SU-DHL-6 (cell line): ENCODE measurements at regions not wholly inside any gene's neighbourhood (a gene's known extent, or its start where the extent isn't known, plus 50 kb on each side); places are given as distances from the start of the nearest gene placed in this dataset.

Source experiments
- H2AFZ ChIP-seq: fragments of 200-600 bp; sonication (generic); 2 replicates; pipeline ENCODE4 v1.6.1; 2014; ENCODE audit warnings: low read depth, mild to moderate bottlenecking, moderate library complexity, mixed read lengths, antibody characterized with exemption, low read length; ENCODE audit not compliant: severe bottlenecking
- H3F3A ChIP-seq: fragments of 200-600 bp; shearing (Covaris generic); 2 replicates; pipeline ENCODE4 v1.6.0; 2016; ENCODE audit warnings: antibody characterized with exemption, mild to moderate bottlenecking; ENCODE audit not compliant: insufficient read depth
- H3K27ac ChIP-seq: fragments of 200-600 bp; sonication (generic); 2 replicates; pipeline ENCODE4 v1.5.1; 2016; ENCODE audit warnings: low read depth, mild to moderate bottlenecking, low read length, moderate library complexity, mixed read lengths
- H3K27me3 ChIP-seq: fragments of 200-600 bp; sonication (generic), shearing (Covaris generic); 2 replicates; pipeline ENCODE4 v1.6.0; 2014; ENCODE audit warnings: mild to moderate bottlenecking, low read length
- H3K36me3 ChIP-seq: fragments of 200-600 bp; sonication (generic); 2 replicates; pipeline ENCODE4 v1.6.1; 2014; ENCODE audit warnings: mild to moderate bottlenecking, low read length, mixed read lengths
- H3K4me2 ChIP-seq: fragments of 300-600, 200-600 bp; shearing (Covaris generic), sonication (generic); 2 replicates; pipeline ENCODE4 v1.6.0; 2014; ENCODE audit warnings: low read length, low read depth, mild to moderate bottlenecking; ENCODE audit not compliant: poor library complexity, severe bottlenecking
- H3K4me3 ChIP-seq: fragments of 200-600 bp; sonication (generic); 2 replicates; pipeline ENCODE4 v1.5.1; 2014; ENCODE audit warnings: antibody characterized with exemption, low read length, mild to moderate bottlenecking, mixed read lengths; ENCODE audit not compliant: insufficient read depth, poor library complexity, severe bottlenecking
- H3K79me2 ChIP-seq: fragments of 200-600 bp; sonication (generic); 2 replicates; pipeline ENCODE4 v1.6.1; 2014; ENCODE audit warnings: mild to moderate bottlenecking, low read length, moderate library complexity; ENCODE audit not compliant: insufficient read depth
- H3K9ac ChIP-seq: fragments of 200-600 bp; sonication (generic); 2 replicates; pipeline ENCODE4 v1.7.0; 2014; ENCODE audit warnings: mild to moderate bottlenecking, low read length
- H3K9me2 ChIP-seq: fragments of 200-600 bp; sonication (generic); replicated peaks from 2 replicates; pipeline ENCODE4 v1.6.1; 2014; ENCODE audit warnings: low read length; ENCODE audit not compliant: insufficient read depth
- H3K9me3 ChIP-seq: fragments of 200-600 bp; sonication (generic); 2 replicates; pipeline ENCODE4 v1.6.1; 2014; ENCODE audit warnings: low read length, mixed read lengths; ENCODE audit not compliant: insufficient read depth
- H4K20me1 ChIP-seq: fragments of 200-600 bp; sonication (generic); 2 replicates; pipeline ENCODE4 v1.6.1; 2014; ENCODE audit warnings: low read depth, mild to moderate bottlenecking, antibody characterized with exemption, low read length, moderate library complexity, mixed read lengths
- EZH2phosphoT487 ChIP-seq: fragments of 200-600 bp; sonication (generic), shearing (Covaris generic); conservative IDR thresholded peaks from 2 replicates; pipeline ENCODE4 v1.6.1; 2018; ENCODE audit warnings: mild to moderate bottlenecking, antibody characterized with exemption, low read length, moderate library complexity, mixed read lengths
- TF ChIP-seq, protein P1 (sequence below): fragments of 200-600 bp; sonication (generic); IDR thresholded peaks from one replicate; pipeline ENCODE4 v1.5.1; 2017; ENCODE audit warnings: antibody characterized with exemption, mild to moderate bottlenecking, low read length, moderate library complexity; ENCODE audit not compliant: insufficient read depth, poor library complexity, severe bottlenecking

DNA sequence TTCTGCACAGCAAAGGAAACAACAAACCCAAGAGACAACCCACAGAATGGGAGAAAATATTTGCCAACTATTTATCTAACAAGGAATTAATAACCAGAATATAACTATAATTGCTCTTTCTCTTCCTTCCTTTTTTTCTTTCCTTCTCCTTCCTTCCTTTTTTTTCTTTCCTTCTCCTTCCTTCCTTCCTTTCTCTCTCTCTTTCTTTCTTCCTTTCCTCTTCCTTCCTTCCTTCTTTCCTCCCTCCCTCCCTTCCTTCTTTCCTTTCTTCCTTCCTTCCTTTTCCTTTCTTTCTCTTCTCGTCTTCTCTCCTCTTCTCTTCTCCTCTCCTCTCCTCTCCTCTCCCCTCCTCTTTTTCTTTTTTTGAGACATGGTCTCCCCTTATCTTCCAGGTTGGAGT lies 345.4 kb upstream of the ARRDC4 start:
- TF ChIP-seq, protein P1, sequence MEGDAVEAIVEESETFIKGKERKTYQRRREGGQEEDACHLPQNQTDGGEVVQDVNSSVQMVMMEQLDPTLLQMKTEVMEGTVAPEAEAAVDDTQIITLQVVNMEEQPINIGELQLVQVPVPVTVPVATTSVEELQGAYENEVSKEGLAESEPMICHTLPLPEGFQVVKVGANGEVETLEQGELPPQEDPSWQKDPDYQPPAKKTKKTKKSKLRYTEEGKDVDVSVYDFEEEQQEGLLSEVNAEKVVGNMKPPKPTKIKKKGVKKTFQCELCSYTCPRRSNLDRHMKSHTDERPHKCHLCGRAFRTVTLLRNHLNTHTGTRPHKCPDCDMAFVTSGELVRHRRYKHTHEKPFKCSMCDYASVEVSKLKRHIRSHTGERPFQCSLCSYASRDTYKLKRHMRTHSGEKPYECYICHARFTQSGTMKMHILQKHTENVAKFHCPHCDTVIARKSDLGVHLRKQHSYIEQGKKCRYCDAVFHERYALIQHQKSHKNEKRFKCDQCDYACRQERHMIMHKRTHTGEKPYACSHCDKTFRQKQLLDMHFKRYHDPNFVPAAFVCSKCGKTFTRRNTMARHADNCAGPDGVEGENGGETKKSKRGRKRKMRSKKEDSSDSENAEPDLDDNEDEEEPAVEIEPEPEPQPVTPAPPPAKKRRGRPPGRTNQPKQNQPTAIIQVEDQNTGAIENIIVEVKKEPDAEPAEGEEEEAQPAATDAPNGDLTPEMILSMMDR, result no peak
- TF ChIP-seq EZH2phosphoT487, result no peak
- no peak overlapping the region for H3K4me3 ChIP-seq
- no peaks in the 10 kb centered on the region for H3K36me3 ChIP-seq
- no peaks in the 10 kb centered on the region for H3K79me2 ChIP-seq
- no peaks in the 10 kb centered on the region for H3F3A ChIP-seq
- H4K20me1 ChIP-seq, result no peaks in the 10 kb centered on the region
- H3K9me3 ChIP-seq, result no peaks in the 10 kb centered on the region
- H3K27ac ChIP-seq, result no peak overlapping the region
- no peaks in the 10 kb centered on the region for H3K27me3 ChIP-seq
- no peaks in the 10 kb centered on the region for H3K9me2 ChIP-seq
- H3K4me2 ChIP-seq, result no peak overlapping the region
- H2AFZ ChIP-seq, result no peak overlapping the region
- H3K9ac ChIP-seq, result no peak overlapping the region

DNA sequence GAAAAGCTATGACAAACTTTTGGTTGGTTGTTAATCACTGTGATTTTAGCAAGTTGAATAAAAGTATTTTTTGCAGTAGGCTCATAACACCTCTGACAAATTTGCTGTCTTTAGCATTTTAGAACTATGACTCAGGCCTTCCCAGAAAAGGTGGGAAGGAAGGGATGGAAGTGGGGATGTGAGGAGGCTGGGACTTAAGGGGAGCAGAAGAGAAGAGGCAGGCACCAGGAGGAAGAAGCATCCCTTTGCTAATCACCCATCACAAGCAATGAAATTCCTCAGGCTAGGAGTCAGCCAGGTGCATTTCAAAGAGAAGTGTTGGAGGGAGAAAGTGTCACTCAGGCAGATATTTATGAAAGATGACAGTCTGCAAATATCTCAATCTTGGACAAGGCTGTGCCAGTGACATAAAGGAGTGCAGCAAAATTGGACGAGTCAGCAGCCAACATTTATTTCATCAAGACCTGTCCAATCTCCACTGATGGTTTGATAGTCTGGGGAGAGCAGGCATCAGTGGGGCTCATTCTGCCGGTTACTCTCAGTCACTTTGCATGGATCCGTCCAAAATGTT lies 337.3 kb upstream of the ARRDC4 start:
- TF ChIP-seq, protein P1, result no peak
- TF ChIP-seq EZH2phosphoT487, result no peak
- Histone ChIP-seq H3K27ac (no peak overlapping the region), H3K4me2 (no peak overlapping the region), H4K20me1 (no peaks in the 10 kb centered on the region), H3K36me3 (no peaks in the 10 kb centered on the region), H3K9ac (no peak overlapping the region), H2AFZ (no peak overlapping the region), H3K9me3 (no peaks in the 10 kb centered on the region), H3F3A (no peaks in the 10 kb centered on the region), H3K9me2 (no peaks in the 10 kb centered on the region; the same call in 1 of the 2 replicates), H3K79me2 (no peaks in the 10 kb centered on the region), H3K4me3 (no peak overlapping the region), H3K27me3 (no peaks in the 10 kb centered on the region)

DNA sequence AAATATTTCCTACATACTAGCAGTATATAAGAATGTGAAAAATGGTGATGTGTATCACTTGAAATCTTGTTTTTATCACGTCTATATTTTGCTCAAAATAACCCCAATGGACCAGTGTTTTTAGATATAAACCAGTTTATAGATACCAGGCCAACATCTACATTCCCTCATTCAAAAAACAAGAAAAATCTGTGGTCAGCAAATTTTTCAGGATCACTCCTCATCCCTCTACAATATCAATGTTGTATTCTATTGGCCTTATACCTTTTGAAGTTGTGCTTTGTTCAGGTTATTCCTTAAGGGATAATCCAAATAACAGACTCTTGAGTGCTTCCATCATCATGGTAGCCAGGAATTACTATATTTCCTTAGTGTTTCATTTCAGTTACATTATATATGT lies 332.9 kb upstream of the ARRDC4 start:
- Histone ChIP-seq H3K27me3 (no peaks in the 10 kb centered on the region), H3K4me2 (no peak overlapping the region), H3K36me3 (no peaks in the 10 kb centered on the region), H4K20me1 (no peaks in the 10 kb centered on the region), H3K9me3 (no peaks in the 10 kb centered on the region), H3K79me2 (no peaks in the 10 kb centered on the region), H3K9ac (no peak overlapping the region), H3K27ac (no peak overlapping the region), H3K4me3 (no peak overlapping the region), H3F3A (no peaks in the 10 kb centered on the region), H2AFZ (no peak overlapping the region), H3K9me2 (no peaks in the 10 kb centered on the region; the same call in 1 of the 2 replicates)
- TF ChIP-seq, protein P1, result no peak
- TF ChIP-seq EZH2phosphoT487, result no peak
